GM12874 (cell line): ENCODE measurements at regions not wholly inside any gene's neighbourhood (a gene's known extent, or its start where the extent isn't known, plus 50 kb on each side); places are given as distances from the start of the nearest gene placed in this dataset.

Experiments
- TF ChIP-seq, protein P1 (sequence below): IDR thresholded peaks from 2 replicates; pipeline ENCODE4 v1.5.1; 2011; ENCODE audit warnings: low read depth, mild to moderate bottlenecking, control low read depth, low read length, moderate library complexity; ENCODE audit not compliant: insufficient read depth

- TF ChIP-seq, protein P1, sequence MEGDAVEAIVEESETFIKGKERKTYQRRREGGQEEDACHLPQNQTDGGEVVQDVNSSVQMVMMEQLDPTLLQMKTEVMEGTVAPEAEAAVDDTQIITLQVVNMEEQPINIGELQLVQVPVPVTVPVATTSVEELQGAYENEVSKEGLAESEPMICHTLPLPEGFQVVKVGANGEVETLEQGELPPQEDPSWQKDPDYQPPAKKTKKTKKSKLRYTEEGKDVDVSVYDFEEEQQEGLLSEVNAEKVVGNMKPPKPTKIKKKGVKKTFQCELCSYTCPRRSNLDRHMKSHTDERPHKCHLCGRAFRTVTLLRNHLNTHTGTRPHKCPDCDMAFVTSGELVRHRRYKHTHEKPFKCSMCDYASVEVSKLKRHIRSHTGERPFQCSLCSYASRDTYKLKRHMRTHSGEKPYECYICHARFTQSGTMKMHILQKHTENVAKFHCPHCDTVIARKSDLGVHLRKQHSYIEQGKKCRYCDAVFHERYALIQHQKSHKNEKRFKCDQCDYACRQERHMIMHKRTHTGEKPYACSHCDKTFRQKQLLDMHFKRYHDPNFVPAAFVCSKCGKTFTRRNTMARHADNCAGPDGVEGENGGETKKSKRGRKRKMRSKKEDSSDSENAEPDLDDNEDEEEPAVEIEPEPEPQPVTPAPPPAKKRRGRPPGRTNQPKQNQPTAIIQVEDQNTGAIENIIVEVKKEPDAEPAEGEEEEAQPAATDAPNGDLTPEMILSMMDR: no peak
These were observed 156.4 kb downstream of the FAM181B start for GRCh38 chr11:82577246-82577645.

DNA sequence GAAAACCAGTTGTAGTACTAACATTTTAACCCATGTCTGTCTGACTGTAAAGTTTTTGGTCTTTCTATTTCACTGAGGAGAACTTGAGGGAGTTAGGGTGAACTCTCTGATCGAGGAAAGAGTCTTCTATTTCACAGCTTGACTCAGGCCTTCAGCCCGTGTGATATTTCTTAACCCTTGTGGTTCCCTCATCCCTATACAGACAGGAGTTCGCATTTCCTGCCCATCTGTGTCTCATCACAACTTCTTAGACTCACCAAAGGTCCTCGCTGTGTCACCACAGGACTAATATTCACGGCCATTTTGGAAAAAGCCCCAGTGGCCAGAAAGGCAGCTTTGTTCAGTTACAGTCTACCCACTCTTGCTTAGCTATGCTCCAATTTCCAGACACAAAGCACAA lies 172.8 kb downstream of the FAM181B start:
- TF ChIP-seq, protein P1: no peak

- TF ChIP-seq, protein P1: no peak
These were observed 174.1 kb downstream of the FAM181B start for GRCh38 chr11:82559609-82560008.

GRCh38 chr11:82557274-82557673 lies 176.4 kb downstream of the FAM181B start:
- TF ChIP-seq, protein P1: no peak

- TF ChIP-seq, protein P1: no peak
These were observed 177.5 kb downstream of the FAM181B start for GRCh38 chr11:82556210-82556609.

DNA sequence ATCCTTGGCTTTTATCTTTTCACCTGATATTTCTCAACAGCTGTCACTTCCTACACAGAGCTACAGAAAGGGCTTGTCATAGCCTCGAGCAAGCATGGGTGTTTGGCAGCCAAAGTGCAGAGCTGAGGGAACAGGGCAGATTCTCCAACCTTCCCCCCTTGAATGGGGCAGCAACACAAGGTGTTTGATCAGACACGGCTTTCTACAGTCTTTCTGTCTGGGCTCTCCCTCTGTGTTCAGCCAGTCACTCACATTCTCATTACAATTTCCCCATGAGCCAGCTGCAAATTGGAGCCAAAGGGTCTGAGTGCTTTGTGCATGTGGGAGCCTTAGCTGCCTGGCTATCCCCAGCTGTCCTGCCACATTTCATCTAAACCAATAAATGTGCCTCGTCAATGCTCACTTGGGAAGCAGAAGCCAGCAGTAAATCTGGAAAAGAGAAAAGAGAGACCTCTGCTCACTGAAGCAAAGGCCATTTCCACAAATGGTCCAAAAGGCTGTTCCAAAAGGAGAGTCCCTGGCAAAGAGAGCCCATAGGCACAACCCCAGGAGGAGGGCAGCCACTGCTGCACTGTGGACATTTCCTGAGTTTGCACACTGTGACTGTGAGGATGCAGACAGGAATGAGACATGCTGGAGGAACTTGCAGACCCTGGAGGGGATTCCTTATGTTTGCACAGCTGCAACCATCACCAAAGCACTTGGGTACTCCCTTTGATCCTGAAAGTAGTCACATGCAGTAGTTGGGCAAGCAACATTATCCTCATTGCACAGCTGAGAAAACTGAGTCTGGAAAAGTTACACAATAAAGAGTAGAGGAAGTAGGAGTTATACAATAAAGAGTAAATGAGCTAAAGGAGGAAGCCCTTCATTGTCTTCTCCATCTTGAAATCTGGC lies 186.8 kb downstream of the FAM181B start:
- TF ChIP-seq, protein P1: no peak

DNA sequence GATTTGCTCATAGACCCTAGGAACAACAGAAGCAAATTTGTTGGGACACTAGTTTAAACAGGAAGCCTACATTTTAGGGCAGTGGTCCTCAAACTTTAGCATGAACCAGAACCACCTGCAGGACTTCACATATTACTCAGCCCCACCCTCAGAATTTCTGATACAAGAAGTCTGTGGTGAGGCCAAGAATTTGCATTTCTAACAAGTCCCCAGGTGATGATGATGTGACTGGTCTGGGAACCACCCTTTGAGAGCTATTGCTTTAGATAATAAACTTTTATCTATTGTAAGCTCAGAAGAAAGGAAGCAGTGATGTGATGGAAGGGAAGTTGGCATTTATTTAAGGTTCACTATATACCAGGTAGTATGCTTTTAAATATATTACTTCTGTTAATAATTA lies 194.0 kb downstream of the FAM181B start:
- TF ChIP-seq, protein P1: no peak
